HepG2 (cell line): ENCODE measurements at regions not wholly inside any gene's neighbourhood (a gene's known extent, or its start where the extent isn't known, plus 50 kb on each side); places are given as distances from the start of the nearest gene placed in this dataset.

ENCODE experiments used
- CAMTA2 ChIP-seq: sonication (generic); formaldehyde crosslinking; IDR thresholded peaks from 2 replicates; pipeline ENCODE4 v1.4.0; 2020; ENCODE audit warnings: mild to moderate bottlenecking, missing genetic modification reagents, borderline replicate concordance
- CBX2 ChIP-seq, 2 experiments: fragments of 200-600 bp in 1 of 2; sonication (generic); formaldehyde crosslinking in 1 of 2; IDR thresholded peaks; 2 replicates each; pipeline versions ENCODE4 v1.7.0 to v1.8.1; 2018 to 2022; ENCODE audit warnings: low read depth in 2 of 2, low read length in 1 of 2, mild to moderate bottlenecking in 1 of 2, missing genetic modification reagents in 1 of 2
- DRAP1 ChIP-seq: IDR thresholded peaks from 2 replicates; pipeline ENCODE4 v1.6.1; 2016; ENCODE audit warnings: missing genetic modification reagents, missing compliant biosample characterization
- HMGXB3 ChIP-seq: sonication (generic); formaldehyde crosslinking; IDR thresholded peaks from 2 replicates; pipeline ENCODE4 v1.4.0; 2020; ENCODE audit warnings: missing genetic modification reagents, borderline replicate concordance
- TFAP4 ChIP-seq: sonication (generic); IDR thresholded peaks from 2 replicates; pipeline ENCODE4 v1.6.1; 2016; ENCODE audit warnings: low read depth, borderline replicate concordance
- U2AF2 ChIP-seq: fragments of 200-400 bp; formaldehyde crosslinking; IDR thresholded peaks from 2 replicates; pipeline ENCODE4 v1.6.1; 2017; ENCODE audit warnings: low read depth, mild to moderate bottlenecking, low read length
- ZNF274 ChIP-seq: sonication (generic); formaldehyde crosslinking; IDR thresholded peaks from 2 replicates; pipeline ENCODE4 v1.5.1; 2020; ENCODE audit warnings: mild to moderate bottlenecking, missing genetic modification reagents
- ZNF703 ChIP-seq: sonication (generic); formaldehyde crosslinking; IDR thresholded peaks from 2 replicates; pipeline ENCODE4 v1.5.1; 2020; ENCODE audit warnings: missing genetic modification reagents, mild to moderate bottlenecking, moderate library complexity, borderline replicate concordance
- ZNF781 ChIP-seq: sonication (generic); formaldehyde crosslinking; IDR thresholded peaks from 2 replicates; pipeline ENCODE4 v1.5.1; 2020; ENCODE audit warnings: borderline replicate concordance, mild to moderate bottlenecking, missing genetic modification reagents; ENCODE audit errors: not compliant biosample characterization

GRCh38 chr12:39032034-39032433, 126.6 kb upstream of the CPNE8 start (continued):
- TF ChIP-seq HMGXB3 = no peak
- TF ChIP-seq ZNF274 (CRISPR knock-in tag) = no peak
- no peak for TF ChIP-seq CBX2 (IDR thresholded peaks at IDR 0.05; ENCODE audit: low read depth, low read length)
- TF ChIP-seq CBX2 (CRISPR knock-in tag; IDR thresholded peaks at IDR 0.05; ENCODE audit: low read depth) = no peak
- no peak for TF ChIP-seq ZNF703 (CRISPR knock-in tag)
- TF ChIP-seq CAMTA2 (CRISPR knock-in tag) = no peak
- no peak for TF ChIP-seq U2AF2
- TF ChIP-seq ZNF781 (CRISPR knock-in tag) = no peak
- TF ChIP-seq TFAP4 = no peak
- no peak for TF ChIP-seq DRAP1 (CRISPR knock-in tag)
